Liver (tissue), 3 donors: ENCODE measurements at regions not wholly inside any gene's neighbourhood (a gene's known extent, or its start where the extent isn't known, plus 50 kb on each side); places are given as distances from the start of the nearest gene placed in this dataset.

Experiments used
- CTCF ChIP-seq: fragments of 150-350 bp; IDR thresholded peaks from 2 replicates; pipeline ENCODE4 v1.5.1; 2017; ENCODE audit warnings: improper control_type of control experiment, low read depth, low read length; ENCODE audit not compliant: missing input control
- HNF4G ChIP-seq: IDR thresholded peaks from 2 replicates; pipeline ENCODE4 v1.6.1; 2016; ENCODE audit warnings: antibody characterized with exemption
- RAD21 ChIP-seq, 2 donors: IDR thresholded peaks; 2 replicates each; pipeline ENCODE4 v1.6.1; 2016; ENCODE audit warnings: antibody characterized with exemption in 2 of 2, mild to moderate bottlenecking in 2 of 2
- TAF1 ChIP-seq: conservative IDR thresholded peaks from 2 replicates; pipeline ENCODE4 v1.6.1; 2016; ENCODE audit warnings: antibody characterized with exemption, mild to moderate bottlenecking
- YY1 ChIP-seq: IDR thresholded peaks from 2 replicates; pipeline ENCODE4 v1.6.1; 2016; ENCODE audit warnings: antibody characterized with exemption, mild to moderate bottlenecking
- TF ChIP-seq, protein P1 (sequence below): IDR thresholded peaks from 2 replicates; pipeline ENCODE4 v1.6.1; 2016; ENCODE audit warnings: antibody characterized with exemption
- donor health status: healthy.
- donor health status: healthy.

- no peak for TF ChIP-seq CTCF
- no peak for TF ChIP-seq HNF4G
- no peak for TF ChIP-seq TAF1
- no peak for TF ChIP-seq YY1
- TF ChIP-seq, protein P1, sequence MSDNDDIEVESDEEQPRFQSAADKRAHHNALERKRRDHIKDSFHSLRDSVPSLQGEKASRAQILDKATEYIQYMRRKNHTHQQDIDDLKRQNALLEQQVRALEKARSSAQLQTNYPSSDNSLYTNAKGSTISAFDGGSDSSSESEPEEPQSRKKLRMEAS: no peak
- TF ChIP-seq RAD21 (IDR thresholded peaks at IDR 0.05): no peak
Measured at GRCh38 chr18:50509012-50509411, 50.9 kb upstream of the MAPK4 start.
